H1 (cell line): ENCODE measurements at regions not wholly inside any gene's neighbourhood (a gene's known extent, or its start where the extent isn't known, plus 50 kb on each side); places are given as distances from the start of the nearest gene placed in this dataset.

Experiments
- CTCF ChIP-seq, 3 experiments: IDR thresholded peaks; 1 replicate in 2 of 3; 2 replicates in 1 of 3; pipeline versions ENCODE4 v1.5.1 to v1.6.1; 2011; ENCODE audit warnings: low read length in 3 of 3, mild to moderate bottlenecking in 3 of 3, inconsistent platforms in 2 of 3, low read depth in 1 of 3, moderate library complexity in 1 of 3; ENCODE audit not compliant: insufficient read depth in 1 of 3; ENCODE audit errors: control extremely low read depth in 1 of 3
- JUN ChIP-seq: IDR thresholded peaks from 2 replicates; pipeline ENCODE4 v1.6.1; 2011; ENCODE audit warnings: low read depth, mild to moderate bottlenecking, improper control_type of control experiment, low read length
- KDM1A ChIP-seq: fragments of 200-600, 300-600 bp; sonication (generic); IDR thresholded peaks from 2 replicates; pipeline ENCODE4 v1.7.1; 2016; ENCODE audit warnings: mild to moderate bottlenecking, low read length, borderline replicate concordance
- MAX ChIP-seq: IDR thresholded peaks from 2 replicates; pipeline ENCODE4 v1.6.1; 2012; ENCODE audit warnings: inconsistent platforms
- POLR2A ChIP-seq, 2 experiments: IDR thresholded peaks; 1 replicate in 1 of 2; 2 replicates in 1 of 2; pipeline ENCODE4 v1.6.1; 2011; ENCODE audit warnings: low read depth in 2 of 2, low read length in 2 of 2, mild to moderate bottlenecking in 2 of 2; ENCODE audit errors: control extremely low read depth in 1 of 2
- RXRA ChIP-seq: IDR thresholded peaks from 2 replicates; pipeline ENCODE4 v1.6.1; 2011; ENCODE audit warnings: low read depth, mild to moderate bottlenecking, low read length, moderate library complexity; ENCODE audit not compliant: insufficient read depth
- SIN3A ChIP-seq, 2 experiments: IDR thresholded peaks in 1 of 2; conservative IDR thresholded peaks in 1 of 2; 2 replicates each; pipeline ENCODE4 v1.6.1; 2011 to 2012; ENCODE audit warnings: low read length in 2 of 2, improper control_type of control experiment in 1 of 2, low read depth in 1 of 2, mild to moderate bottlenecking in 1 of 2

GRCh38 chr14:85156319-85156718 lies 373.6 kb upstream of the FLRT2 start:
- TF ChIP-seq CTCF (IDR thresholded peaks at IDR 0.05; ENCODE audit: control extremely low read depth in 1 of 3, insufficient read depth in 1 of 3, low read depth in 1 of 3, low read length in 3 of 3) (no peak), KDM1A (no peak), RXRA (no peak), MAX (no peak), JUN (no peak), POLR2A (IDR thresholded peaks at IDR 0.05; ENCODE audit: control extremely low read depth in 1 of 2, low read depth in 2 of 2, low read length in 2 of 2) (no peak), SIN3A (conservative IDR thresholded peaks at IDR 0.05 in 1 of 2, IDR thresholded peaks at IDR 0.05 in 1 of 2; ENCODE audit: low read depth in 1 of 2, low read length in 2 of 2) (no peak)
